ENCODE measurements at regions not wholly inside any gene's neighbourhood (a gene's known extent, or its start where the extent isn't known, plus 50 kb on each side); places are given as distances from the start of the nearest gene placed in this dataset.
"Not testable (repeated sequence)": the region's sequence is repeated elsewhere in the genome, so short reads cannot be mapped to it uniquely, and the experiment has no call there.

DNA sequence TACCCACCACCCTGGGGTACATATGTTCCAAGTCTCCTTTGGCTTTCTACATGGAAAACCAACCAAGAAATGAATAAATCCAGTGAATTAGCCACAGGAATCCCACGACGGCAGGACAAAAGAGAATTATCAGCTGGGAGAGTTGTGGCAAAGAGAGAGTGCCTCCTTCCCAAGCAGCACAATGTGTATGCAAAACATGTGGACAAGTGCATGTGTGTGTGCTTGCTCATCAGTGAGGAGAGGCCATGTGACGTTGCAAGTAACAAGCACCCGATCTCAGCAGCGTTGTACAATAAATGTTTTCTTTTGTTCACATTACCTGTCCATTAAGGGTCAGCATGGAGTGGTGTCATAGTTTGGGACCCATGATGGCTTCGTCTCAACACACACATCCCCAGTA lies 50.0 kb upstream of the EMX2 start:
- DNase-seq: no peak

DNA sequence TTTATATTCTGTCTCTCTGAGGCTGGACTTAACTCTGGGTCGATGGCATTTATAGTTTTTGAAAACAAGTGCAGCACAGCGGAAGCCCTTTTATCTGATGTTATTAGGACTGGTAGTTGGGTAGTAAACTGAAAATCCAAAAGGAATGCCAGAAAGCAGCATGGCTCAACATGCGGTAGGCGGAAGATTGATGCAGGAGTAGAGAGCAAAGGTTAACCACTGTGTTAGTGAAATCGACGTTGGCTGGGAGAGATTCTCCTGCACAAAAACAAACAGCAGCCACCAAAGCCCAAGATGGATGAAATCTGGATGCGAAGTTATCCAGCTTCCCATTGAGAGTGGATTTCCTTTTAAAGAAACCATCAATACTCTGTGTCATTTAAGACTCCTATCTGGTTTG lies 54.5 kb upstream of the EMX2 start:
- DNase-seq: no peak

- DNase-seq: no peak
These were observed 55.9 kb upstream of the EMX2 start for GRCh38 chr10:117486606-117487005.

- DNase-seq: no peak
These were observed 59.4 kb upstream of the EMX2 start for GRCh38 chr10:117483056-117483590.

- DNase-seq: not testable (repeated sequence)
These were observed 61.5 kb upstream of the EMX2 start for GRCh38 chr10:117481011-117481410.

- DNase-seq: no peak
These were observed 62.4 kb upstream of the EMX2 start for GRCh38 chr10:117480097-117480496.

- no peak for DNase-seq
These were observed 64.4 kb upstream of the EMX2 start for GRCh38 chr10:117477961-117478670.

DNA sequence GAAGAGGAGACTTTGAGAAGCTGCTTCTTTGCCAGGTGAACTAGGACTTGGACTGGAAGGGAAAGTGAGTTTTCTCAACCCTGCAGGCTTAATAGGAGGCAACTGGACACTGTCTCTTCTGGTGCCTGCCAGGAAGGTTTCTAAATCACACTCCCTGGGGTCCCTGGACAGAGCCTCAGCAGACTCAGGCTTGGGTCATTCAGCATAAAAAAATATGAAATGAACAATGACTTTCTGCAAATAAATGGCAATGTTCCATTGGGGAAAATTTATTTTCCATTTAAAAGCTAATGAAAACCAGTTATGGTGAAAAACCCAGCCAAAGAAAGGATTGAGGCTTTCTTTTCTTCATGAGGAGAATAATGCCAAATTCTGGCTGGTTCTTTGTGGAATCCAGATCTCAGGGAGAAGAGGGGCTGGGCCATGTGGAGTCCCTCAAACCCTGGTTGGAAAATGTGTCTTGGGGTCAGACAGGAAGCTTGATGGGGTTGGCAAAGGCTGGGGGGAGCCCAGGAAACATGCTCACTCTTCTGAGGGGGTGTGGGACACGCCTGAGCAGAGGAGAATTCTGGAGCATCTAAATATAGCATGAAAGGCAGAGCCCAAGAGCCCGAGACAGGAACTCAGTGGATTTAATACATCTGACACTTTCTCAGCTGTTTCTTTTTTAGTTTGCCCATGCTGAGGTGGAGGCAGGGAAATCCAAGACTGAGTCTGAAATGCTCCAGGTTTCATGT lies 65.2 kb upstream of the EMX2 start:
- DNase-seq: no peak

- DNase-seq: no peak
These were observed 65.8 kb upstream of the EMX2 start for GRCh38 chr10:117476716-117477115.

DNA sequence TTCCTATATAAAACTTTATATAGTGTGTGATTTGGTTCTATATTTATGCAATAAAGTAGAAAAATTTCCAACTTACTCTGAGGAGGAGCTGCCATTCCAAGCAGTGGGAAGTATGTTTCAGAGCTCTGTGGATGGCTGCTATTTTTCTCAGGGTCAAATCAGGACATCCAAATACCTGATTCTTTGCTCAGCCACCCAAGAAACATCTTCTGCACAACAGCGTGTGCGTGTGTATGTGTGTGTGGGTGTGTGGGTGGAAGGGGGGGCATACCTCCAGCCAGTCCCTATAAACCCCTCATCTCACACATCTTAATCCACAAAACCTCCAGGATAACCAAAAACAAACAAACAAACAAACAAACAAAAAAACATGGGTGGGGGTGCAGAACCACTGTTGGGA lies 66.3 kb upstream of the EMX2 start:
- DNase-seq: no peak

DNA sequence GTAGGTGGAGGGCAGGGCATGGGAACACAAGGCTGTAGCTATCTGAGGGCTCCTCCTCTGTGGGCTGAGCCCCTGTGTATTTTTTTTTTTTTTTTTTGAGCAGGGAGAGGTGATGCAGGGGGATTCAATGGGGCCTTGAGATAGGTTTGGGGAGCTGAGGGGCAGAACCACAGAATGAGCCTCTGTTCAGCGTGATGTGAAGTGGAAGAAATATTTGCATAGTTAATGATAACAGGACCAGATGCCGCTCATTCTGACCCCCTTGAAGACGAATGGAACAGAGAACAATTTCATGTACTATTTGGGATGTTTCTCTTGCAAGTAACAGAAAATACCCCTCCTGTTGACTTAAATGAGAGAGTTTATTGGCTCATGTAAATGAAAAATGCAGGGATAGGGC lies 69.7 kb upstream of the EMX2 start:
- no peak for DNase-seq

- no peak for DNase-seq
These were observed 71.1 kb upstream of the EMX2 start for GRCh38 chr10:117471344-117471874.

DNA sequence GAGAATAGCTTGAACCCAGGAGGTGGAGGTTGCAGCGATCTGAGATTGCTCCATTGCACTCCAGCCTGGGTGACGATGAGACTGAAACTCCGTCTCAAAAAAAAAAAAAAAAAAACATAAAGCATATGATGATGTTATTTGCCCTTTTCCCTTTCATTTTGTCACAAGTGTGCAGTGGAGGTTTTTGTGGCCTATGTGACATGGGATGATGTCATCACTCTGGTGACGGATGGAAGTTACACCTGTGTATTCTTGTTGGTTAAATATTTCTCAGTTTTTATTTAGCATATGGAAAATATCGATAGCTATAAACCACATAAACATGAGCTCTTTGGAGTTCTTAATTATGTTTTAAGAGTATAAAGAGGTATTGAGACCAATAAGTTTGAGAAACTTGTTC lies 71.8 kb upstream of the EMX2 start:
- DNase-seq: no peak

DNA sequence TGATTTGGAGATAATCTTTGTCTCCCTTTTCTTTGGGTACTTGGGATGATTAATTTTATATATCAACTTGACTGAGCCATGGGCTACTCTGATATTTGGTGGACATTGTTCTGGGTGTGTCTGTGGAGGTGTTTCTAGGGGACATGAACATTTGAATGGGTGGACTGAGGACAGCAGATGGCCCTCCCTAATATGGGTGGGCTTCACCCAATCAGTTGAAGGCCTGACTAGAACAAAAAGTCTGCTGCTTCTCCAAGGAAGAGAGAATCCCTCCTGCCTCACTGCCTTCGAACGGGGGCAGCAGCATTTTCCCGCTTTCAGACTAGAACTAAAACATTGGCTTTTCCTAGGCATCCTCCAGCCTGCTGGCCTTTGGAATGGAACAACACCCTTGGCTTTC lies 73.9 kb upstream of the EMX2 start:
- DNase-seq: no peak

DNA sequence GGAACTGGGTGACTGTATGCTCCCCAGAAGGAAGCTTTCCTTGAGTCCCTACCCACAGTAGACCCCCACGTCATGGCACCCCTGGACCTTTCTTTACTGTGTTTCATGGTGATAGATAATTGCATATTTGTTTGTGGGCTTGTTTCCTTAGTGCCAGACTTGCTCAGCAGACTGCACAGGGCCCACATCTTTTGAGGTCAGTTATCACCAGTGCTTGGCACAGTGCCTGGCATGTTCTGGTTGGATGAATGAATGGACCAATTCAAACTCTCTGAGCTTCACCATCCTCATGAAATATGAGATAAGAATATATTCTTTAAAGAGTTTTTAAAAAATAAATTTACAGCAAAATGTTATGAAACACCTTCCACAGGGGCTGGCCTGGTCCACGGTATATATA lies 78.4 kb upstream of the EMX2 start:
- no peak for DNase-seq

GRCh38 chr10:117463545-117463920 lies 79.0 kb upstream of the EMX2 start:
- DNase-seq: no peak

- no peak for DNase-seq
These were observed 79.6 kb upstream of the EMX2 start for GRCh38 chr10:117462816-117463544.

DNA sequence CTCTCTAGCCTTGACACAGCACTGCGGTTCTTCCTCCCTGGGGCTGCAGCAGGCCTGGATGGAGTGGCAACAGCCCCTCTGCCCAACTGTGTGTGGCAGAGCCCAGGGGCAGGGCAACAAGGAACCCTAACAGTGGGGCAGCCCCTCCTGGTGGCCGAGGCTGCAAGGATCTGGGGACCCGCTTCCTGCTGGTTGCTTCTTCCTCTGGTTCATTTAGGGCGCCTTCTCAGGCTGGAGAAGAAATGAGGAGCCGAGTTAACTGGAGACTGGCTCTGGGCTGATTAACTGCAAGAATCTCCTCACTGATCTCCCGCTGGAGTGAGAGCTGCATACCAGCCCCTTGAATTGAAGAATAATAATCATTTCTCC lies 80.1 kb upstream of the EMX2 start:
- no peak for DNase-seq

DNA sequence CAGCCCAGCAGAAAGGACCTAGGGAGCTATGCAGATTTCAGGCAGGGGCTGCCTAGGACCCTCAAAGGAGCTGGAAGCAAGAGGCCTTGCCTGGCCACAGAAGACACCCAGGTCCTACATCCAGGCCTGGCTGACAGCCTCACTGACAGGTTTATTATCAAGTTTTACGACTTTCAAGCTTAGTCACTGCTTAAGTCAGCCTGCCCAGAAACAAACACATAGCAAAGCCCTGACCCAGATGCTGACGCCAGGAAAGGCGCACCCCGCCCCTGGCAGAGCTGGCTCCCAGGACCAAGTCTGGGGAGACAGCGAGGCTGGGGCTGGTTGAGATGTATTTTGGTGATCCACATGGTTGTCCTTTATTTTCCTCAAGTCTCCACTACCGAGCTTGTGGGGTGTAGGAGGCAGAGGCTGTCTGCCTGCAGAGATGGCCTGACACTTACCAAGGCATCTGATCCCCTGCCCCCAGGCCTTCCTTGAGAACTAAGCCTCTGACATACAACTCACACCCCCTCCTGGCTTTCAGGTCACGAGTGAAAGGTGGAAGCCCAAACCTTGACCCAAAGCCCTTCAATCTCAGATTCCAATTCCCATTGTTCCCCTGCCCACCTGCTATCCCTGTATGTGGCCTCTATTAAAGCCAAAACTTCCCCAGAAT lies 80.7 kb upstream of the EMX2 start:
- DNase-seq: no peak

DNA sequence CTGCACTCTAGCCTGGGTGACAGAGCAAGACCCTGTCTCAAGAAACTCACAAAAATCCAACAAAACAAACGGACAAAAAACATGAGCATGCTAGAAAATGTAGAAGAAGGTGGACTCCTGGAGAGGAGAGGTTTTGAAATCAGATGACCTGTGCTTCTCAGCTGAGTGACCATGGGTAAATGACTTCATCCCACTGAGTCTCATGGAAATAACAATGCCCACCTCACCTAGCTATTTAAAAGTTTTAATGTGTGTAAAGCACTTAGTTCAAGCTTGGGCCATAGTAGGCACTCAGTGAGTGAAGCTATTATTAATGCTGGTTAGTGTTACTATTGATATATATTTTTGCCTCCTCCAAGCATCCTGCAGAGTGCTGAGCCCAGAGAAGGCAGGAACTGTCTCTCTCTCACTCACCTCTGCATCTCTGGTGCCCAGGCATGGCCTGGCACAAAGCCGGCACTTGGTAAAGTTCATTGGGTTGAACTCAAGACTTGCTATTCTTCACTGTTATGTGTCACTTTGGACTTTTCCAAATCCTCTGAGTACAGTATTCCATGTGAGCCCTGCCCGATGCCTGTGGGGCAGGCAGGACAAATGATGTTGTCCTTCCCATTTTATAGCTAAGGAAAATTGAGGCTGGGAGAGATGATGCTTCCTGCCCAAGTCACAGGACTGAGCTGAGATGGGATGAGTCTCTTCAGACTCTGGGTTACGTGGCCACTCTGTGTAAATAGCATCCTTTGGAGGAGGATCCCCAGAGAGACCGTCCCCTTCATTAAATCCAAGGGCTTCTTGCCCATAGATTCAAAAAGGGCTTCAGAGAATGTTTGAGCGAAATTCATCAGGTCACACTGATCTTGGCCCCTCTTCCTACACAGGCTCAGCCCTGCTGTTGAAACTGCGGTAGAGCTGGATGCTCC lies 81.4 kb upstream of the EMX2 start:
- DNase-seq: no peak

GRCh38 chr10:117458571-117458970 lies 83.3 kb upstream of the PDZD8 start:
- no peak for DNase-seq

DNA sequence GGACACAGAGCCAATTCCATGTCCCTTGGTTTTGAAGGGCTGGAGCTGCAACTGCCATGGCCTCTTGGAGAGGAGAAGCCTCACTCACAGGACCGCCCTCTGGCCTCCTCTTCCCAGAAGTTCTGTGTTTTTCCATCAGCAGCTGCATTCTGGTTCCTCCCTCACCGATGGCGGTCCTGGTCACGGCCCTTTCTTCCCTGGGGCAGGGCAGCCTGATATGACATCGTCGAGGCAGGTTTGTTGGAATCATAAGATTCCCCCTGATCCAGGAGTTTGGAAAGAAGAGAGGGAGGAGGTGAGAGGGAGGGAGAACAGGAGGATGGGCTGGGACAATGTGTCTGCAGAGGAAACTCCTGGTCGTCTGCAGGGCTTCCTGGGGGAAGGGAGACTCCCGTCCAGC lies 82.7 kb upstream of the PDZD8 start:
- DNase-seq: no peak
